ENCODE measurements at regions not wholly inside any gene's neighbourhood (a gene's known extent, or its start where the extent isn't known, plus 50 kb on each side); places are given as distances from the start of the nearest gene placed in this dataset.

- TF ChIP-seq CTCF (IDR thresholded peaks at IDR 0.05) (no peak), POLR2AphosphoS5 (IDR thresholded peaks at IDR 0.05) (no peak), POLR2A (IDR thresholded peaks at IDR 0.05) (no peak), EP300 (IDR thresholded peaks at IDR 0.05) (no peak)
Observed at GRCh38 chr10:132467464-132468149, 70.0 kb upstream of the INPP5A start.
